ENCODE measurements at regions not wholly inside any gene's neighbourhood (a gene's known extent, or its start where the extent isn't known, plus 50 kb on each side); places are given as distances from the start of the nearest gene placed in this dataset.

DNA sequence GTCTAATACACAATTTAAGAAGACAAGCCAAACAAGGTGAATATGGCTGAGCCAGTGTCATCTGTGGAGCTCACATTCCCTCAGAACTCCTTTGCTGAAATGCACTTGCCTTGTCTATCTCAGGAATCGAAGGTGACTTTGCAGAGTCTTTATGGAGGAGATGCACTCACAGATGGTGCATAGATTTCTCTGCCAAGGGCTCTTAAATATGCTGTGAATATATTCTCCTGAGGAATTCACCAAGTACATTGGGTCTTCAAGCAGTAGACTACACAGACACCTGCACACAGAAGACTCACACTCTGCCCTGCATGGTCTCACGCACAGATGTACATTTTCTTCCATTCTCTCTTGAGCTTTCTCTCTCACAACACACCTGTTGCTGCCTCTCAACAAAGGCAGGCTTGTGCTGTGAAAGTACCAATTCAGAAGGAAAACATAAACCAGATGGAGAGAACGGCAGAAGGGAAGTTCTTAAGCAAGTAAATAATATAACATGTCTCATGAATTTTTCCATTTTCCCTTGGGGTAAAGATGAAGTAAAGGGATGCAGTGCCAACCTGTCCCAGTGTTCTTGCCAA is 174.7 kb downstream of the DLEU7 start:
- Histone ChIP-seq H3K9me3 (peaks cover 9% of the 10 kb centered on the region), H3K27ac (peak overlapping the region; percentile 25), H3K4me1 (ENCODE audit: control insufficient read depth in 1 of 2, insufficient read depth in 1 of 2, low read depth in 1 of 2, low read length in 1 of 2) (peaks cover 20 to 21% of the 10 kb centered on the region in 2 experiments), H3K27me3 (no peaks in the 10 kb centered on the region), H3K36me3 (no peaks in the 10 kb centered on the region), H3K4me3 (ENCODE audit: low read depth in 1 of 2, low read length in 1 of 2) (no peak overlapping the region)
- TF ChIP-seq, protein P1, sequence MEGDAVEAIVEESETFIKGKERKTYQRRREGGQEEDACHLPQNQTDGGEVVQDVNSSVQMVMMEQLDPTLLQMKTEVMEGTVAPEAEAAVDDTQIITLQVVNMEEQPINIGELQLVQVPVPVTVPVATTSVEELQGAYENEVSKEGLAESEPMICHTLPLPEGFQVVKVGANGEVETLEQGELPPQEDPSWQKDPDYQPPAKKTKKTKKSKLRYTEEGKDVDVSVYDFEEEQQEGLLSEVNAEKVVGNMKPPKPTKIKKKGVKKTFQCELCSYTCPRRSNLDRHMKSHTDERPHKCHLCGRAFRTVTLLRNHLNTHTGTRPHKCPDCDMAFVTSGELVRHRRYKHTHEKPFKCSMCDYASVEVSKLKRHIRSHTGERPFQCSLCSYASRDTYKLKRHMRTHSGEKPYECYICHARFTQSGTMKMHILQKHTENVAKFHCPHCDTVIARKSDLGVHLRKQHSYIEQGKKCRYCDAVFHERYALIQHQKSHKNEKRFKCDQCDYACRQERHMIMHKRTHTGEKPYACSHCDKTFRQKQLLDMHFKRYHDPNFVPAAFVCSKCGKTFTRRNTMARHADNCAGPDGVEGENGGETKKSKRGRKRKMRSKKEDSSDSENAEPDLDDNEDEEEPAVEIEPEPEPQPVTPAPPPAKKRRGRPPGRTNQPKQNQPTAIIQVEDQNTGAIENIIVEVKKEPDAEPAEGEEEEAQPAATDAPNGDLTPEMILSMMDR (IDR thresholded peaks at IDR 0.05) = no peak

DNA sequence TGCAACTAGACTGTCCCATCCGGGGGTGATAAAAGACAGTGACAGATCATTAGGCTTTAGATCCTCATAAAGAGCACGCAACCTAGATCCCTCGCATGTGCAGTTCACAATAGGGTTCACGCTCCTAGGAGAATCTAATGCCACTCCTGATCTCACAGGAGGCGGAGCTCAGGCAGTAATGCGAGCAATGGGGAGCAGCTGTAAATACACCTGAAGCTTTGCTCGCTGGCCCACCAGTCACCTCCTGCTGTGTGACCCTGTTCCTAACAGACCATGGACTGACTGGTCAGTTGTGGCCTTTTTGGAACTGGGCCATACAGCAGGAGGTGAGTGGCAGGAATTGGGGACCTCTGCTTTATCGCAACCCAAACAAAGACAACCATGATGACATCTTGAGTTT is 173.2 kb downstream of the DLEU7 start:
- Histone ChIP-seq H3K4me3 (ENCODE audit: low read depth in 1 of 2, low read length in 1 of 2) (no peak overlapping the region), H3K27ac (no peak overlapping the region), H3K36me3 (no peaks in the 10 kb centered on the region), H3K4me1 (ENCODE audit: control insufficient read depth in 1 of 2, insufficient read depth in 1 of 2, low read depth in 1 of 2, low read length in 1 of 2) (peaks cover 20 to 21% of the 10 kb centered on the region in 2 experiments), H3K27me3 (no peaks in the 10 kb centered on the region), H3K9me3 (peaks cover 9% of the 10 kb centered on the region)
- TF ChIP-seq, protein P1 (IDR thresholded peaks at IDR 0.05) = no peak

DNA sequence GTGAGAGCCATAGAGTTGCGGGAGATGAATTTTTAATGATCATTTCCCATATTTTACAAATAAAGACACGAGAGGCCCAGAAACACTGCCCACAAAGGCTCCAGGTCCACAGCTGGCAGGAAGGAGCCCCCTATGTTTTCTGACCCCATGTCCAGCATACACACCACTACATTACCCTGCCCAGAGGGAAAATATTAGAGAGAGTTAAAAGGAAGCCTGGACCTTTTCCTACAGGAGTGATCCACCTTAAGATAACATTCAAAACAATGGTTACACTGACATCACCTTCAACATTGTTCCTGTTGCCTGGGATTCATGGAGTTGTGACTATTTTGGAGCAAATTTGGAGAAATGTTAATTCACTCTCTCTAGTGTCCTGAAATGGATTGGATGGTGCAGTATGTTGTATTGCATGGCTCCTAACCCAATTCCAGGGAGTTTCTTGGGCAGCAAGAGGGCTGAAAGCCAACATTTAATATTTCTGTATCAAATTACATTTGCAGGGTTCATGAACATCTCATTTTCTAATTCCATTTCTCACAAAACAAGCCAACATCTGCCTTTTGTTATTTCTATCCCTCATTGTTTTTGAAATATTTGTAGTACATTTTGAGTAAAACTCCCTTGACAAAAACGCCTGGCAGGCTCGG is 172.5 kb downstream of the DLEU7 start:
- Histone ChIP-seq H3K36me3 (no peaks in the 10 kb centered on the region), H3K9me3 (peaks cover 5% of the 10 kb centered on the region), H3K4me1 (ENCODE audit: control insufficient read depth in 1 of 2, insufficient read depth in 1 of 2, low read depth in 1 of 2, low read length in 1 of 2) (peaks cover 20 to 21% of the 10 kb centered on the region in 2 experiments), H3K4me3 (ENCODE audit: low read depth in 1 of 2, low read length in 1 of 2) (no peak overlapping the region), H3K27ac (no peak overlapping the region), H3K27me3 (no peaks in the 10 kb centered on the region)
- TF ChIP-seq, protein P1 (IDR thresholded peaks at IDR 0.05) = no peak

DNA sequence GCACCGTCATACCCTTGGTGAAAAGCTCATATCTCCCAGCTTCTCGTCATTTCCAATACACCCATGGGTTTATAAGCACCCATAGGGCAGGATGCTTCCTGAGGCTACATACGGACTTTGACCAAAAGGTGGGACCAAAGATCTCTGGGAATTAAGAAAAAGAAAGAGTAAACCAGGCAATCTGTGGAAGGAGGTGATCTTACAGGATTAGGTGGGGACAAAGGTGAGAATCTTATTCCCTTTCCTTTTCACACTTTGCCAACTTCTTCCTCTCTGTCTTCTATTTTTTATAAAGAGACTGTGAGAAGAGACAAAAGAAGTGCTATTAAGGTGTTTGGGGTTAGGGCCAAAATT is 172.0 kb downstream of the DLEU7 start:
- H3K27ac ChIP-seq = no peak overlapping the region
- peaks cover 20 to 21% of the 10 kb centered on the region in 2 experiments for H3K4me1 ChIP-seq (ENCODE audit: control insufficient read depth in 1 of 2, insufficient read depth in 1 of 2, low read depth in 1 of 2, low read length in 1 of 2)
- no peaks in the 10 kb centered on the region for H3K9me3 ChIP-seq
- no peak overlapping the region for H3K4me3 ChIP-seq (ENCODE audit: low read depth in 1 of 2, low read length in 1 of 2)
- no peaks in the 10 kb centered on the region for H3K27me3 ChIP-seq
- TF ChIP-seq, protein P1 (IDR thresholded peaks at IDR 0.05) = no peak
- no peaks in the 10 kb centered on the region for H3K36me3 ChIP-seq

DNA sequence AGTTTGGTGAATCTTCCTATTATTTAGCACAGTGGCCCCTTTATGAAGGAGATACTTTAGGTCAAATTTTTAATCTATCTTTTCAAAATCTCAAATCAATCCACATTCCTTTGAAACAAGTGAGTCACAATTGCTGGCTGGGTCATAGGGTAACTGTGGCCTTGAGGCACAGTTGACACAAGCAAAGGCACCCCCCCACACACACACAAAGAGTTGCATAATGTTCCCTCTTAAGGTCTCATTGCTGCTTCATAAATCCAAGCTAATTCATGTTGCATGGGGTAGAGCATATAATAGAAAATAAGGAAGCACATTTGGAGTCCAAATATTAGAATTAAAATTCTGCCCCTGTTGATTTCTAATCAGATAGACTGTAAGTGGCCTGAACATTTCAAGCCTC is 171.5 kb downstream of the DLEU7 start:
- TF ChIP-seq, protein P1 (IDR thresholded peaks at IDR 0.05) = no peak
- H3K36me3 ChIP-seq = no peaks in the 10 kb centered on the region
- peaks cover 20 to 21% of the 10 kb centered on the region in 2 experiments for H3K4me1 ChIP-seq (ENCODE audit: control insufficient read depth in 1 of 2, insufficient read depth in 1 of 2, low read depth in 1 of 2, low read length in 1 of 2)
- H3K4me3 ChIP-seq (ENCODE audit: low read depth in 1 of 2, low read length in 1 of 2) = no peak overlapping the region
- no peak overlapping the region for H3K27ac ChIP-seq
- no peaks in the 10 kb centered on the region for H3K27me3 ChIP-seq
- no peaks in the 10 kb centered on the region for H3K9me3 ChIP-seq
